ENCODE measurements at regions not wholly inside any gene's neighbourhood (a gene's known extent, or its start where the extent isn't known, plus 50 kb on each side); places are given as distances from the start of the nearest gene placed in this dataset.

DNA sequence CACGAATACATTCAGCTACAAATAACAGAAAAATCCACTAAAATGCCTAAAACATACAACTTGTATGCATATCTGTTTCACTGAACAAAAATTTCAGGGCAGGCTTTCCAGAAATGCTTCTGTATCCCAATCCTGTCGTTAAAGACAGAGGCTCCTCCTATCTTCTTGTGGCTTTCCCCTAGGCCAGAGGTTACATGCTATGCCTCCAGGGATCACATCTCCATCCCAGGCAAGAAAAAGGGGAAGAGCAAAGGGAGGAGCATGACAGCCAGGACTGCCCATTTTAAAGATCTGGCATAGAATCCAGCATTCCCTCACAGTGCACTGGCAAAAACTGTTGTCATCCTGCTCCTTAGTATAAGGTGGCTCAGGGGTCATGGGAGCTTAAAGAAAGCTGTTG lies 268.7 kb upstream of the SETBP1 start:
- peaks cover 0 to 9% (median 7%) of the 10 kb centered on the region in 4 donors for H3K9me3 ChIP-seq
- TF ChIP-seq, protein P1, sequence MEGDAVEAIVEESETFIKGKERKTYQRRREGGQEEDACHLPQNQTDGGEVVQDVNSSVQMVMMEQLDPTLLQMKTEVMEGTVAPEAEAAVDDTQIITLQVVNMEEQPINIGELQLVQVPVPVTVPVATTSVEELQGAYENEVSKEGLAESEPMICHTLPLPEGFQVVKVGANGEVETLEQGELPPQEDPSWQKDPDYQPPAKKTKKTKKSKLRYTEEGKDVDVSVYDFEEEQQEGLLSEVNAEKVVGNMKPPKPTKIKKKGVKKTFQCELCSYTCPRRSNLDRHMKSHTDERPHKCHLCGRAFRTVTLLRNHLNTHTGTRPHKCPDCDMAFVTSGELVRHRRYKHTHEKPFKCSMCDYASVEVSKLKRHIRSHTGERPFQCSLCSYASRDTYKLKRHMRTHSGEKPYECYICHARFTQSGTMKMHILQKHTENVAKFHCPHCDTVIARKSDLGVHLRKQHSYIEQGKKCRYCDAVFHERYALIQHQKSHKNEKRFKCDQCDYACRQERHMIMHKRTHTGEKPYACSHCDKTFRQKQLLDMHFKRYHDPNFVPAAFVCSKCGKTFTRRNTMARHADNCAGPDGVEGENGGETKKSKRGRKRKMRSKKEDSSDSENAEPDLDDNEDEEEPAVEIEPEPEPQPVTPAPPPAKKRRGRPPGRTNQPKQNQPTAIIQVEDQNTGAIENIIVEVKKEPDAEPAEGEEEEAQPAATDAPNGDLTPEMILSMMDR (IDR thresholded peaks at IDR 0.05) = no peak
- TF ChIP-seq POLR2AphosphoS5 (IDR thresholded peaks at IDR 0.05) = no peak
- no peak for TF ChIP-seq EP300 (IDR thresholded peaks at IDR 0.05)
- TF ChIP-seq POLR2A (IDR thresholded peaks at IDR 0.05) = no peak
- no peak overlapping the region for H3K4me3 ChIP-seq
- no peaks in the 10 kb centered on the region for H3K4me1 ChIP-seq
- H3K27ac ChIP-seq = no peak overlapping the region
- WGBS, 5 donors = 56 to 69% (median 67%) methylated on average over 2 of the region's 2 CpGs
- intact Hi-C loops (cut with DNase I; ENCODE audit: low total_unique reads) = no loop called here
- no peak for DNase-seq
- H3K36me3 ChIP-seq = no peaks in the 10 kb centered on the region
- H3K27me3 ChIP-seq = no peaks in the 10 kb centered on the region

DNA sequence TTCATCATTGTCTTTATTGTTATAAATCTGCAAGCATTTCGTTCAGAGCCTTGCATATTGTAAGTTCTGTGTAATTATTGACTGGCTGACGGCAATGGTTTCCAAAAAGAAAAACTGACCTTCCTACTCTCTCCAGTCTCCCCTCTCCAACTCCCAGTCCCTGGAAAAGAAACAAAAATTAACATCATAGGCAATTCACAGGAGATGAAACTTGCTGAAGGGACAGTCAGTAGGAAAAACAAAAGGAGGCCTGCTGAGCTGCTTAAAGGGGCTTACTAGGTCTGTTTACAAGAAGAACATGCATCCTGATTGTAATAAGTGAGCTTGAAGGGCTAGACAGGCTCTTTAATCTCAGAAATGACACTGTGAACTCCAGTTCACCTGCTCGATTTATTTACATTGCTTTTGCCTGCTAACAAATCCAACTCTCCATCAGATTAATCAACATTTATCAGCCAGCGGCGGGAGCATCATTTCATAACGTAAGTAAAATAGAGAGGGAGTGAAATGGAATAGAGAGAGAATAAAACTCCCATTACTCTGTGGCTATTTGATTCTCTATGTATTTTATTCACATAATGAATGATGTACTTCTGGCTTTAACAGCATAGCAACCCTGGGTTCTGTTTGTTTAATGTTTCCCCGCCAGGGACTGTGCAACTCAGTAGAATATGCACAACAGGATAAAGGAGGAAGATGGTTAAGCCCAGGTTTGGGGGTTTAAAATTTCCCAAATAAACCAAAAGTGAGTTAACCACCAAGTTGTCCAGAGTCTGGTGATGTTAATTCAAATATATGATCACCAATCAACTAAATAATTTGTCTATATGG lies 256.7 kb upstream of the SETBP1 start:
- intact Hi-C loops (cut with DNase I; ENCODE audit: low total_unique reads) = no loop called here
- H3K27ac ChIP-seq = no peak overlapping the region
- WGBS, 5 donors = 34 to 54% (median 42%) methylated on average over 7 of the region's 7 CpGs

DNA sequence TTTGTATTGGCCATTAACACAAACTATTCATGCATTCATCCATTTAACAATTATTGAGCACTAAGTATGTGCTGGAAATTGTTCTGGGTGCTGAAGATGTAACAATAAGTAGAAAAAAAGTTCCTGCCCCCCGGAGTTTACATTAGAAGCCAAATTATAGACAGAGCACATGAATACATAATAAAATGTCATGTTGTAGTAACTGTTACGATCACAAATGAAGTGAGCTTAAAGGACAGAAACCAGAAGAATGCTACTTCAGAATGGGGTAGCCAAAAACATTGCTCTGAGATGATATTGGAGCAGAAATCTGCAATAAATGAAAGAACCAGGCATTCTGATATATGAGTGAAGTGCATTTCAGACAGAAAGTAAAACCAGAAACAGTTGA lies 256.0 kb upstream of the SETBP1 start:
- intact Hi-C loops (cut with DNase I; ENCODE audit: low total_unique reads) = no loop called here
- TF ChIP-seq EP300 (IDR thresholded peaks at IDR 0.05) (no peak), POLR2A (IDR thresholded peaks at IDR 0.05) (no peak), POLR2AphosphoS5 (IDR thresholded peaks at IDR 0.05) (no peak)
- TF ChIP-seq, protein P1 (IDR thresholded peaks at IDR 0.05) = no peak
- 61 to 84% (median 78%) methylated on average over 2 of the region's 2 CpGs for WGBS, 5 donors
- Histone ChIP-seq H3K27ac (no peak overlapping the region), H3K4me3 (no peak overlapping the region), H3K36me3 (no peaks in the 10 kb centered on the region), H3K4me1 (no peaks in the 10 kb centered on the region), H3K9me3 (peaks cover 0 to 3% (median 0%) of the 10 kb centered on the region in 4 donors), H3K27me3 (no peaks in the 10 kb centered on the region)
- no peak for DNase-seq

More for the DNA sequence above, 256.7 kb upstream of the SETBP1 start:
- Histone ChIP-seq H3K36me3 (no peaks in the 10 kb centered on the region), H3K27me3 (no peaks in the 10 kb centered on the region), H3K4me3 (no peak overlapping the region), H3K9me3 (peaks cover 0 to 8% (median 4%) of the 10 kb centered on the region in 4 donors), H3K4me1 (no peaks in the 10 kb centered on the region)
- no peak for TF ChIP-seq EP300 (IDR thresholded peaks at IDR 0.05)
- no peak for TF ChIP-seq POLR2AphosphoS5 (IDR thresholded peaks at IDR 0.05)
- TF ChIP-seq POLR2A (IDR thresholded peaks at IDR 0.05) = no peak
- TF ChIP-seq, protein P1 (IDR thresholded peaks at IDR 0.05) = no peak
- DNase-seq = peak in 1 of 2 donors; percentile 33

DNA sequence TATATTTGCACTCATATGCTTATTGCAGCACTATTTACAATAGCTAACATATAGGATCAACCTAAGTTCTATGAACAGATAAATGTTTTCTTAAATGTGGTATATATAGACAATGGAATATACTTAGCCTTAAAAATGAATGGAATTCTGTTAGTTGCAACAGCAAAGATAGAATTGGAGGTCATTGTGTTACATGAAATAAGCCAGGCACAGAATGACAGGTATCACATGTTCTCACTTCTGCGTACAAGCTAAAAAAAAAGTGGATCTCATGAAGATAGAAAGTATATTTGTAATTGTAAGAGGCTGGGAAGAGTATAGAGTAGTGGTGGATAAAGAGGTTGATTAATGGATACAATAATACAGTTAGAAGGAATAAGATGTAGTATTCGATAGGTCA lies 255.5 kb upstream of the SETBP1 start:
- 82 to 94% (median 89%) methylated on average over 2 of the region's 2 CpGs for WGBS, 5 donors
- DNase-seq = no peak
- TF ChIP-seq EP300 (IDR thresholded peaks at IDR 0.05) (no peak), POLR2AphosphoS5 (IDR thresholded peaks at IDR 0.05) (no peak), POLR2A (IDR thresholded peaks at IDR 0.05) (no peak)
- TF ChIP-seq, protein P1 (IDR thresholded peaks at IDR 0.05) = no peak

More for the DNA sequence above, 255.5 kb upstream of the SETBP1 start:
- Histone ChIP-seq H3K9me3 (peaks cover 0 to 3% (median 0%) of the 10 kb centered on the region in 4 donors), H3K36me3 (no peaks in the 10 kb centered on the region), H3K4me1 (no peaks in the 10 kb centered on the region), H3K27me3 (no peaks in the 10 kb centered on the region), H3K4me3 (no peak overlapping the region), H3K27ac (no peak overlapping the region)
- intact Hi-C loops (cut with DNase I; ENCODE audit: low total_unique reads) = no loop called here
